ENCODE measurements at regions not wholly inside any gene's neighbourhood (a gene's known extent, or its start where the extent isn't known, plus 50 kb on each side); places are given as distances from the start of the nearest gene placed in this dataset.

- no peak for DNase-seq
These were observed 60.0 kb downstream of the NRN1 start for GRCh38 chr6:5946701-5947100.

- DNase-seq: no peak
These were observed 60.5 kb downstream of the NRN1 start for GRCh38 chr6:5946181-5946580.

DNA sequence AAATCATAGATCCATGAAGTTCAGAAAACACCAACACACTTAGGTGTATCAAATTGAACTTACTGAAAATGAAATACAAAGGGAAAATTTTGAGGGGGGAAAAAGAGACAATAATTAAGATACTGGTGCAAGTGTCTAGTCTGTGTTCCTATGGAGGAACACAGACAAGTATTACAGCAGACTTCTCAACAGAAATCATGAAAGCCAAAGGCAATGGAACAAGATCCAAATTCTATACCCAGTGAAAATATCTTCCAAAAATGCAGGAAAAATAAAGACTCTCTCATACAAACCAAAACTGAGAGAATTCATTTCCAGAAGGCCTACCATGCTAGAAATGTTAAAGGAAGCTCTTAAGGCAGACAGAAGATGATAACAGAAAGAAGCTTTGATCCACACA lies 63.1 kb downstream of the NRN1 start:
- no peak for DNase-seq

GRCh38 chr6:5942591-5942990 lies 64.1 kb downstream of the NRN1 start:
- no peak for DNase-seq

- no peak for DNase-seq
These were observed 65.5 kb downstream of the NRN1 start for GRCh38 chr6:5941188-5941587.

DNA sequence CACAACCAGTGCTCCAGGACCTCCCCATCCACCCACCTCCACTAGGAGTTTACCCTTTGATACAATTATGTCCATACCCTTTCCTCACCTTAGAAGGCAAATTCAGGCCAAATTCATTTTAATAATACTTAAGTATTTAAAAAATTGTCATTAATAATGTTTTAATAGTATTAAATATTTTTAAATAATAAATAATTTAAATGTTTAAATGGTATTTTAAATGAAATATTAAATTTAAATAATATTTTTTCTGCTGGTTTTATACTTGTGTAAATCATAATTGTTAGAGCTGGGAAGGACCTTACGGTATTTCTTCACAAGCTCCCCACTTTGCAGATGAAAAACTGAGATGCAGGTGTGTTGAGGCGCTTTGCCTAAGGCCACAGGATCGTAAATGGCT lies 67.8 kb downstream of the NRN1 start:
- DNase-seq: no peak

DNA sequence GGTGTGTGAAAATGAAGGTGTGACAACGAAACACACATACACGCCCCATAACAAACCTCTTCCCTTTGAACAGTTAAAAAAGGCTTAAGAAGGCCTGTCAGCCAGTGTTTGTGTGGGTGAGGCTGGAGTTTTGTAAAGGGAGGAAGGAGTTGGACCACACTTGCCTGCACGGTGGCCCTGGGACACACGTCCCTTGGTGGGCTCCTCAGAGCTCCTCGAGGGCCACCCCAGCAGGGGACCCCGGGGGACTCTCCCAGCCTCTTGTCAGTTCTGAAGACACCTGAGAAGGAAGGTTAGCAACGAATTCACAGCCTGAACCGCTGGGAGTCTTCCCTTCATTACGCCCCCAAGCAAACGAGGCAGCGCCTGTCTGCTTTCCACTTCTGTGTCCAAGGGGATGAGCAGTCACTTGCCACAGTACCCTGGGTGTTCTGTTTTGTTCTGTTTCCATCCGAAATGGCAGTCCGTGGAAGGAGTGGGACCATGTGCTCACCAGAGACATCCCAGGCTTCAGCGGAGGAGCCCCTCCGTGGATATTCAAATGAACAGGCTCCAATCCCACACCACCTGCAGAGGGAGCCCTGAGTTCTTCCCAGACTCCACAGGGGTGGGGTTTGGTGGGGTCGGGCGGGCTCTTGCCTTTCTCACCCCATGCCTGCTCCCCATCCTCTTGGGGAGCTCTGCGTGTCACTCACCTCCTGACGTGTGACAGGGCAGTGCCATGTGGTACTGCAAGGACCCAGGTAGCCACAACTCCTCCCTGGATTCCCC lies 68.6 kb downstream of the NRN1 start:
- DNase-seq: no peak

- DNase-seq: no peak
These were observed 69.4 kb downstream of the NRN1 start for GRCh38 chr6:5937169-5937909.

DNA sequence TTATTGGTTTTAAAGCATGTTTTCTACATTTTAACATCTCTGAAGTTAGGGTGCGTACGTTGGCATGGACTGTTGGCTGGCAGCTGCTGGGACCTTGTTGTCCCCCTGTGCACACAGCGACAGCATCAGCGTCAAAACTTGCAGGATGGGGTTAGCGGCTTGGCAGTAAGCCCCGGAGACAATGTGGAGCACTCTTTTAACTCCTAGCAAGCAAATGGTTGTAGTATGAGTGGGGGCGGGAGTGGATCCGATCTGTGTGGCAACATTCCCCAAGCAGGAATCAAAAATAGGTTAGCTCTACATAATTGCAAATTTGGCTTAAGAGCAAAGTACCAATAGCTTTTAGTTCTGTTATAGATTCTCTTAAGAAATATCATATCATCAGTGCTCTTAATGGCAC lies 70.1 kb downstream of the NRN1 start:
- DNase-seq: no peak

DNA sequence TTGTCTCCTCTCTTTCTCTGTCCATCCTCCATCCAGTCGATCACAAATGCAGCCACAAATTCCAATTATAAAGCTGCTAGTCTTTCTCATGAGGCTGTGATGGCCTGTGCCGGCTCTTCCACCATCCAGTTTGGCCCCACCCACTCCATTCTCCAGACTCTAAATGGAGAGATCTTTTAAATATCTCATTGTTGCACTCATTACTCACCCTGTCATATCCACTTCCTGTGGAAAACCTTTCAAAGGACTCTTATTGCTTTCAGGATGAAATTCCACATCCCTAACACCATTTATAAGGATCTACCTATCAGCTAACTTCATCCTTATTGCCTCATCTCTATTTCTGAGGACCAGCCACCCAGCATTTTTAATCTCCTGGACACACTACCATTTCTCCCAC lies 70.6 kb downstream of the NRN1 start:
- DNase-seq: no peak

GRCh38 chr6:5930968-5931367 lies 75.8 kb downstream of the NRN1 start:
- DNase-seq: no peak

DNA sequence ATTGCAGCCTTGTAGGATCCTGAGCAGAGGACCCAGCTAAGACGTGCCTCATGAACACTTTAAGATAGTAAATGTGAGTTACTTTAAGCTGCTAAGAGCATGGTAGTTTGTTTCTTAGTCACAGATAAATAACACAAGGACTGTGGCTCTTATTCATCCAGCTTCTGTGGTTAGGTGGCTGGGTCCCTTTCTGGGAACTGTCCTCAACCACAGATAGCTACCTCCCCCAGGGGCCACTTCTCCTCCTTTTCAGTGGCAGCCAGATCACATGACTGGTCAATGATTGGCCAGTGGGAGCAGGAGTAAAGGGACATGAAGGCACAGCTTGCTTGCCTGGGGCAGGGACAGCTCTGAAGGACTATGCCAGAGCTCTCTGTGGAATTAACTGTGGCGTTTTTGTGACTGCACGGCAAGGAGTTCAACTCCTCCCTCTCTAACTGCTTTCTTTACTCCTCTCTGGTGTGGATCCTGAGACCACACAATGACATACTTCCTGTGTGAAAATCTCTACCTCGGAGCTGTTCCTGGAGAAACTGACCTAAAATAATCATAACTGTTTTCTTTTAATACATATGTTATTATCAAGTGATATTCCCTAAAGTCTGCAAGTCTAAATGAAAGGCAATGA lies 76.5 kb downstream of the NRN1 start:
- DNase-seq: no peak

GRCh38 chr6:5923840-5924239 lies 82.9 kb downstream of the NRN1 start:
- DNase-seq: no peak

DNA sequence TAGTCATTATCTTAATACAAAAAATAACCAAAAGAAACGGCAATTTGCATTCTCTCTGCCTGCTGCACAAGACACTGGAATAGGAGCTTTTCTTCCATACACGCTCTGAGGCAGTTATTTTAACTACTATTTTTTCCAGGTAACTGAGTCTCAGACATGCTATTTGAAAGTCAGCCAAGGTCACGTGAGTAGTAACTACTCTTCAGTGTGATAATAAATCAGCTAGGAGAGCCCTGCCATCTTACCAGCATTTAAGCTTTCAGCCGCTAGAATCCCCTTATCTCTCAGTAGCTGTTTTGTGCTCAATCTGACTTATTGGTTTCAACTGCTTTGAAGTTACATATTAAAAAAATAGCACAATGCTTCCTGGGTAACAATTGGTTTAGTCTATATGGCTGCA lies 84.5 kb downstream of the NRN1 start:
- no peak for DNase-seq

GRCh38 chr6:5909721-5910120 lies 97.0 kb downstream of the NRN1 start:
- DNase-seq: no peak

- DNase-seq: no peak
These were observed 99.9 kb downstream of the NRN1 start for GRCh38 chr6:5906842-5907241.

DNA sequence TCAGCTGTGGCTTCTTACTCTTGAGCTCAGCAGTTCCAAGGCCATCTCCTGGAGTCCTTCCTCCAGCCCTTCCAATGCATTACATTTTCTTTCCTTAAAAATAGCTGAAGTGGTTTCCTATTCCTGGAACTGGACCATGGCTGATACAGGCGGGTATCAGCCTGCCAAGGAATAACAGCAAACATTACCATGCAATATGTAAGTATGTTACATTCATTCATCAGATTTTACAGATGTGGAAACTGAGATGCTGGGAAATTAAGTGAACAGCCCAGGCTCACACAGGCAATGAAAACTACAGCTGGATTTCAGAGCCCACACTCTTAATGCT lies 100.4 kb downstream of the NRN1 start:
- DNase-seq: no peak

- no peak for DNase-seq
These were observed 101.0 kb downstream of the NRN1 start for GRCh38 chr6:5905431-5906339.

DNA sequence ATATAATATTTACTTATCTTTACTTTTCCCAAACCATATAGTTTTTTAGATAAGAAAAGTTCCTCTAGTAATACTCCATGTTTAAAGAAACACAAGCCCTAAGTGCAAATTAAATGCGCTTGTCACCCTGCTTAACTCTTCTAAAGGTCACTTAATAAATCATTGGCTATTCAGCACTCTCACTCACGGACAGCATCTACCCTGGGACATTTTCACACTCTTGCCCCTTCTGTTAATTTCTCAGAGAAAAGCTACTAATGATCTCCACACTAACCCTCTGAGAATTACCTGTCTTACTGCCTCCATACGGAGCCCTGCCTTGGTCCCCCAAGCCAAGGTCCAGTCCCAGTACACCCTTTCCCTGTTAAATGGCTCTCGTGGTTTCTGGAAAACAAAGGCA lies 102.2 kb downstream of the NRN1 start:
- no peak for DNase-seq

DNA sequence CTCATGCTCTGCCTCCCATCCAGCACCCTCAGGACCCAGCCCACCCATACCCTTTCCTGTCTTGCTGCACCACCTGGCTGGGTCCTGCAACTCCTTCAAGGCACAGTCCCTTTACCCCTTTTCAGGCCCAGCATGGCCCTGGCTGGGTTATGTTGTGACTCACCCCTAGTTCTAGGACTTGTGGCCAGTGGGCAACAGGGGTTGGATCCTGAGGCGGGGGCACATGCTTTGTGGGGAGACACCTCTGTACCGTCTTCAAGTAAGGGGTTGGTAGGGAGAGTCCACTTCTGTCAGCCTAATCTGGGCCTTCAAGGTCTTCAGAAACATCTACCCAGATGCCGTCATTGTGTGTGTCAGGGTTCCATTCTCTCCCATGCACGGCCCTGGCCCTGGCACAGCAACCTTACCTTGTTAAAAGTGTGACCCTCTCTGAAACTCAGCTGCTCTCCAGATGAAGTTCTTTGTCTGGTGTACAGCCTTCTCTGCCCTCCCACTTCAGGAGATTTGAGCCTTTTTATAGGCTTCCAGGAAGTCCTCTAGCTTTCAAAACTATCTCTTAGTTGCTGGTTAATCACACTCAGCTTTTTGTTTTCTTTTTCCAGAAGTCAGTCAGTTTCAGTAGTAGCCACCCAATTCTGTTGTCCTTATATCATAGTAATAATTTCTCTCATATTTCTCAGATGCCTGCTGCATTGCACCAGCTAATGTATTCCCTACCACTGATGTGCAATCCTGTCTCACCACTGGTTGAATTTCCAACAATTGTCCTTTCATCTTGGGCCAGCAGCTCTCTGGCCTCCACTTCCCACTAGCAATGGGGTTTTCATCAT lies 107.3 kb downstream of the NRN1 start:
- DNase-seq: no peak

DNA sequence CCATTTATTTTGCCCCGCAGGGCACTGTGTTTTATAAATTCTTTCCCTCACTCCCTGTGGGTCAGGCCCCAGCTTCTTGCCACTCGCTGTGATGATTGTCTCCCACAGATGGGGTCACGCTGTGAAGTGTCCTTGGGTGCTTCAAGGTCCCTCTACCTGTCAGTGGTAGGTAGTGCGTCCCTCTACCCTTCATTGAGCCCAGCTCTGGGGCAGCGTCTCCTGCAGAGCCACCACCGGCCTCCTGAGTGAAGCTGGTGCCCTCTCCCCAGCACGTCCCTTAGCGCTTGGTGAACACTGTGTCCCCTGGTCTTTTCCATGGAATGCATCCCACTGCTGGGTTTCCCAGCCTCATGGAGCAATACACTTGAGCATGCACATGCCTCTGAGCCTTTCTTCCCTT lies 108.2 kb downstream of the NRN1 start:
- DNase-seq: no peak

DNA sequence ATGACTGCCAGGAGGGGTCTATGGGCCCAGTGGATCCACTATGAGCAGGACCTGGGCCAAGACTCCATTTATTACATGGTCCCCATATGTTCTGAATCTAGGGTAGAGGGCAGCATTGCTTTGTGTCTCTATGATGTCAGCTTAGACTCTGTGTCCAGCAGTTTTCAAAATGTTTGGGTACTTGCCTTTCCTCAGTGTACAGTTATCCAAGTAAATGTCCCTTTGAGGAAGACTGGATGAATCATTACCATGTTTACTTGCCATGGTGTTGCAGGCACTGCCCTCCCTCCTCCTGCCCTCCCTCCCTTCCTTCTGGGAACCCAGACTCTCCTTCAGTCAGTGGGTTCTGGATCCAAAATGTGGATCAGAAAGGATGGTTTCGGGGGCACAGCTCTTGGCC lies 108.6 kb downstream of the NRN1 start:
- DNase-seq: no peak

All from CD4-positive, alpha-beta T cell treated with Interleukin-21 for 1 hour (primary cell).